Stimulated activated naive CD8-positive, alpha-beta T cell treated with anti-CD3 and anti-CD28 coated beads, Interleukin-15, Interleukin-2, amounts not matched to agents 100 ng/mL and 50 ng/mL, for 24 hours (primary cell): ENCODE measurements at regions not wholly inside any gene's neighbourhood (a gene's known extent, or its start where the extent isn't known, plus 50 kb on each side); places are given as distances from the start of the nearest gene placed in this dataset.

Source experiments
- H3K27ac Mint-ChIP-seq: one replicate; pipeline ENCODE4 v1.8.0; 2021; ENCODE audit warnings: mild to moderate bottlenecking, mixed read lengths
- H3K27me3 Mint-ChIP-seq: one replicate; pipeline ENCODE4 v1.8.0; 2021; ENCODE audit warnings: mixed read lengths
- H3K36me3 Mint-ChIP-seq: one replicate; pipeline ENCODE4 v1.8.0; 2021; ENCODE audit warnings: low read depth, mixed read lengths
- H3K4me1 Mint-ChIP-seq: one replicate; pipeline ENCODE4 v1.8.0; 2021; ENCODE audit warnings: low read depth, mixed read lengths
- H3K4me3 Mint-ChIP-seq: one replicate; pipeline ENCODE4 v1.8.0; 2021; ENCODE audit warnings: mild to moderate bottlenecking, mixed read lengths
- H3K9me3 Mint-ChIP-seq: one replicate; pipeline ENCODE4 v1.8.0; 2021; ENCODE audit warnings: mixed read lengths

DNA sequence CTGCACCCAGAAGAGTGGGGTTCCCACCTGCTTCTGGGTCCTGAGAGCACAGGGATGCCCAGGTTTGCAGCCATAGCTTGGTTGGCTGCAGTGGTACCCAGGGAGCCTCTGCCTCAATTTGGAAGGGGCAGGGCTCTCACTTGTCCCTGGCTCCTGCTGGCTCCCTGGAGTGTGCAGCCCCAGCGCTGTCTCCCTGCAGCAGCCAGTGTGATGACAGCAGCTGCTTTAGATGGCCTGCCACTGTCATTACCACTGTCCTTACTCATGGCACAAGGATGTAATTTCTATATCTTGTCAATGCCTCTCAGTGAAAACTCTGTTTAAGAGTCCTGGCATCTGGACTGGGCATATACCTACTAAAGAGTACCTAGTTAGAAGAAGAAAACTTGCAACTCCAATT lies 250.9 kb downstream of the KIF20B start:
- Mint-ChIP-seq H3K27ac (no peak overlapping the region), H3K4me1 (no peaks in the 10 kb centered on the region), H3K36me3 (no peaks in the 10 kb centered on the region), H3K4me3 (no peak overlapping the region), H3K27me3 (peaks cover 5% of the 10 kb centered on the region), H3K9me3 (peaks cover 4% of the 10 kb centered on the region)

GRCh38 chr10:89952751-89953150 lies 251.4 kb downstream of the KIF20B start:
- Mint-ChIP-seq H3K9me3 (peaks cover 4% of the 10 kb centered on the region), H3K27ac (no peak overlapping the region), H3K4me3 (no peak overlapping the region), H3K36me3 (no peaks in the 10 kb centered on the region), H3K4me1 (no peaks in the 10 kb centered on the region), H3K27me3 (peaks cover 7% of the 10 kb centered on the region)

GRCh38 chr10:89954061-89954460 lies 252.7 kb downstream of the KIF20B start:
- no peaks in the 10 kb centered on the region for H3K36me3 Mint-ChIP-seq
- no peaks in the 10 kb centered on the region for H3K4me1 Mint-ChIP-seq
- H3K27me3 Mint-ChIP-seq = peaks cover 9% of the 10 kb centered on the region
- no peak overlapping the region for H3K4me3 Mint-ChIP-seq
- H3K27ac Mint-ChIP-seq = no peak overlapping the region
- H3K9me3 Mint-ChIP-seq = no peaks in the 10 kb centered on the region

- H3K9me3 Mint-ChIP-seq = no peaks in the 10 kb centered on the region
- no peak overlapping the region for H3K27ac Mint-ChIP-seq
- no peak overlapping the region for H3K4me3 Mint-ChIP-seq
- H3K4me1 Mint-ChIP-seq = no peaks in the 10 kb centered on the region
- H3K27me3 Mint-ChIP-seq = peaks cover 9% of the 10 kb centered on the region
- no peaks in the 10 kb centered on the region for H3K36me3 Mint-ChIP-seq
These were observed 253.6 kb downstream of the KIF20B start for GRCh38 chr10:89954787-89955566.

DNA sequence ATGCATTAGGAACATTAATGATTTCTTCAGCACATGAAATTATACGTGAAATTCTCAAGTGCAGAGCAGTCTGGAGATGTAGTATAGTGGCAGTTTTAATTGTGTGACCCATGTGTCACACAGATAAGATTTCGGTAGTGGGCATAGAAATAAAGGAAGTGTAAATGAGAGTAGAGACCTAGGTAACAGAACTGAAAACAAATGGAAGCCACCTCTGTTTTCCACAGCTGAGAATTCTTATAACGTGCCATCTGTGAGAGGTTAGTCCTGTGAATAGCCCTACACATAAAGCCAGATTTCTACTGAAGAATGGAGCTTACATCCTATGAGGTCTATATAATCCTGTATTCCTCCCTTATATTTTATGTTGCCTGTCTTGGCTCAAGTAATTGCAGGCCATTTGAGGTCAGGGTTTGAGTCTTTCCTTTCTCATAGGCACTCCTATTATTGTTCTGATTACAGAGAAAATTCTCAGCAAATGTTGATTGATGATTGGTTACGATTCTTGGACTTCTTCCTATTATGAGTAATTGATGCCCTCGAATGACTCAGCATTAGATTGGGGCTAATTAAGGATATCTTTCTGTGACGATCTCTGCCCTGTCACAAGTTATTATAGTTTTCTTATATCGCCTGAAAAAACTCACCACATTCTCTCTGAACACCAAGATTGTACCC lies 258.2 kb downstream of the KIF20B start:
- H3K27ac Mint-ChIP-seq = no peak overlapping the region
- H3K36me3 Mint-ChIP-seq = no peaks in the 10 kb centered on the region
- H3K27me3 Mint-ChIP-seq = peaks cover 3% of the 10 kb centered on the region

DNA sequence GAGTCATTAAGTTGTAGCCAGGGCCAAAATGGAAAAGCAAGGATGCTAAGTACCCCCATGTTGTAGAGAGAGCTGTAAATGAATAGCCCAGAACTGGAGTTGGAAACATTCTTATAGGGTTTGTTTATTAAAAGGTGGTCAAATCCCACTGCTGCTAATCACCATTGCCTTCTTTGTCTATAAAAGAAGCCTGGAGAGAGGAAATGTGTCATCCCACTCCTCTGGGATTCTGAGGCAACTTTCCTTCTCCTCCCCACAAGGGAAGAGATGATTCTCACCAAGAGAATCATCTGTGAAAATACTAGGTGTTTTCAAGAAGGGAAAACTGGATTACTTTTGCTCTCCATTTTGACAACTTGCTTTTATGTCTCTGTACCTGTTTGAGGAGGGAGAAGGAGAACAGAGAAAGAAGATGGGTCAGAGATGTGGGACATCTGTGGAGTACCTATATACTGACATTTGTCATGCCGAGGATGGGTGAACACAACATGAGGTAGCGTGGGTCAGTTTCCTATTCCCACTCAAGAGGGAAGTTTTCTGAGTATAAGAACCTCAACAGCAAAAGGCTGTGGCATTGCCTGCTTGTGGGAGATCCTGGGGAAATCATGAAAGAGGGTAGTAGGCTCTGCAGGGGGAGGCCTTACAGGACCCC lies 262.2 kb downstream of the KIF20B start:
- no peaks in the 10 kb centered on the region for H3K9me3 Mint-ChIP-seq
- H3K27me3 Mint-ChIP-seq = peaks cover 4% of the 10 kb centered on the region
- no peaks in the 10 kb centered on the region for H3K4me1 Mint-ChIP-seq
- no peak overlapping the region for H3K4me3 Mint-ChIP-seq
- H3K27ac Mint-ChIP-seq = no peak overlapping the region
- H3K36me3 Mint-ChIP-seq = no peaks in the 10 kb centered on the region

More for the DNA sequence above, 258.2 kb downstream of the KIF20B start:
- no peaks in the 10 kb centered on the region for H3K4me1 Mint-ChIP-seq
- H3K4me3 Mint-ChIP-seq = no peak overlapping the region
- no peaks in the 10 kb centered on the region for H3K9me3 Mint-ChIP-seq

DNA sequence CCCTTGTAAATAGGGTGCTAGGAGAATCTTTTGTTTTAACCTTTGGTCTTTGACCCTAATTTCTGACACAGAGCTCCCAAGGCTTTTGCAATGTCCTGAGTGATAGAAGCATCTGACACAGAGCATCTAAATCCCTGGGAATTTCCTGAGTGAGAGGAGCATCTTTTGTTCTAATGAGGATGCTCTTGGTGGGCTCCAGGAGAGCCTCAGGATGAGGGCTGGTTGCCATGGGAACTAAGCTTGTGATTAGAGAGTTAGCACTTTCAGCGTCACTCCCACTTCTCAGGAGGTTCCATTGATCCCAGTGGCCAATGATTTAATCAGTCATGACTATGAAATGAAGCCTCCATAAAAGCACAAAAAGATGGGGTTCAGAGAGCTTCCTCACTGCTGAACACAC lies 264.8 kb downstream of the KIF20B start:
- Mint-ChIP-seq H3K4me1 (no peaks in the 10 kb centered on the region), H3K36me3 (no peaks in the 10 kb centered on the region), H3K27ac (no peak overlapping the region), H3K9me3 (no peaks in the 10 kb centered on the region), H3K27me3 (peaks cover 4% of the 10 kb centered on the region), H3K4me3 (no peak overlapping the region)

- Mint-ChIP-seq H3K4me1 (no peaks in the 10 kb centered on the region), H3K36me3 (no peaks in the 10 kb centered on the region), H3K9me3 (no peaks in the 10 kb centered on the region), H3K27ac (no peak overlapping the region), H3K27me3 (peaks cover 3% of the 10 kb centered on the region), H3K4me3 (no peak overlapping the region)
These were observed 271.9 kb downstream of the KIF20B start for GRCh38 chr10:89973326-89973725.

- Mint-ChIP-seq H3K36me3 (no peaks in the 10 kb centered on the region), H3K27ac (no peak overlapping the region)
These were observed 273.7 kb downstream of the KIF20B start for GRCh38 chr10:89975071-89975470.

GRCh38 chr10:89975771-89976170 lies 274.4 kb downstream of the KIF20B start:
- Mint-ChIP-seq H3K27me3 (peaks cover 3% of the 10 kb centered on the region), H3K4me1 (no peaks in the 10 kb centered on the region), H3K27ac (no peak overlapping the region), H3K36me3 (no peaks in the 10 kb centered on the region), H3K4me3 (no peak overlapping the region), H3K9me3 (no peaks in the 10 kb centered on the region)

More at GRCh38 chr10:89975071-89975470, 273.7 kb downstream of the KIF20B start:
- H3K4me3 Mint-ChIP-seq = no peak overlapping the region
- no peaks in the 10 kb centered on the region for H3K9me3 Mint-ChIP-seq
- H3K4me1 Mint-ChIP-seq = no peaks in the 10 kb centered on the region
- H3K27me3 Mint-ChIP-seq = peaks cover 3% of the 10 kb centered on the region

DNA sequence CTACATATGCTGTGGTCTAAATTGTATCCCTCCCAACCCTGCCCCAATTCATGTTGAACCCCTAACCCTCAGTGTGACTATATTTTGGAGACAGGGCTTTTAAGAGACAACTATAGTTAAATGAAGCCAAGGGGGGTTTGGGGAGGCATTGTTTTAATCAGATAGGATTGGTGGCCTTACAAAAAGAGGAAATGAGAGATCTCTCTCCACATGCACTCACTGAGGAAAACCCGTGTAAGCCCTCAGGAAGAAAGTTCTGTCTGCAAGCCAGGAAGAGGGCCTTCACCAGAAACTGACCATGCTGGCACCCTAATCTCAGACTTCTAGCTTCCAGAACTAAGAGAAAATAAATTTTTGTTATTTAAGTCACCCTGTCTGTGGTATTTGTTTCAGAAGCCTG lies 276.7 kb downstream of the KIF20B start:
- no peak overlapping the region for H3K27ac Mint-ChIP-seq

DNA sequence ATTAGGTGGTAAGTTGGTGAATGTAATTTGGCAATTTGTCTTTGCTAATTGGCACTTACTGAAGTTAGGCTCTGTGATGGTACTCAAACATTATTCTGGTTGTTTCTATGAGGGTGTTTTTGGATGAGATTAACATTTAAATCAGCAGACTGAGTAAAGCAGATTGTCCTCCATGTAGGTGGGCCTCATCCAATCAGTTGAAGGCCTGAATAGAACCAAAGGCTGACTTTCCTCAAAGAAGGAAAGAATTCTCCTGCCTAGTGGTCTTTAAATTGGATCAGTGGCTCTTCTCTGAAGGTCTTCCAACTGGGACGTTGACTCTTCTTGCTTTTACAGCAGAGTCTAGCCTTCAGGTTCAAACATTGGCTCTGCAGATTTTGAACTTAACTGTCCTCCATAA lies 278.3 kb downstream of the KIF20B start:
- H3K36me3 Mint-ChIP-seq = no peaks in the 10 kb centered on the region
- H3K4me1 Mint-ChIP-seq = no peaks in the 10 kb centered on the region
- no peak overlapping the region for H3K4me3 Mint-ChIP-seq
- H3K9me3 Mint-ChIP-seq = no peaks in the 10 kb centered on the region
- peaks cover 3% of the 10 kb centered on the region for H3K27me3 Mint-ChIP-seq
- no peak overlapping the region for H3K27ac Mint-ChIP-seq

More for the DNA sequence above, 276.7 kb downstream of the KIF20B start:
- Mint-ChIP-seq H3K27me3 (peaks cover 3% of the 10 kb centered on the region), H3K4me1 (no peaks in the 10 kb centered on the region), H3K9me3 (no peaks in the 10 kb centered on the region), H3K36me3 (no peaks in the 10 kb centered on the region), H3K4me3 (no peak overlapping the region)

- Mint-ChIP-seq H3K27ac (no peak overlapping the region), H3K9me3 (no peaks in the 10 kb centered on the region), H3K4me3 (no peak overlapping the region), H3K36me3 (no peaks in the 10 kb centered on the region), H3K4me1 (no peaks in the 10 kb centered on the region), H3K27me3 (peaks cover 3% of the 10 kb centered on the region)
These were observed 278.8 kb downstream of the KIF20B start for GRCh38 chr10:89980166-89980565.

GRCh38 chr10:89981891-89982290 lies 280.5 kb downstream of the KIF20B start:
- H3K9me3 Mint-ChIP-seq = no peaks in the 10 kb centered on the region
- H3K27me3 Mint-ChIP-seq = peaks cover 4% of the 10 kb centered on the region
- H3K36me3 Mint-ChIP-seq = no peaks in the 10 kb centered on the region
- no peaks in the 10 kb centered on the region for H3K4me1 Mint-ChIP-seq
- H3K27ac Mint-ChIP-seq = no peak overlapping the region
- H3K4me3 Mint-ChIP-seq = no peak overlapping the region

GRCh38 chr10:89985446-89985845 lies 284.1 kb downstream of the KIF20B start:
- no peaks in the 10 kb centered on the region for H3K36me3 Mint-ChIP-seq

More at GRCh38 chr10:89985446-89985845, 284.1 kb downstream of the KIF20B start:
- Mint-ChIP-seq H3K4me1 (no peaks in the 10 kb centered on the region), H3K27ac (no peak overlapping the region), H3K9me3 (no peaks in the 10 kb centered on the region), H3K27me3 (peaks cover 4% of the 10 kb centered on the region), H3K4me3 (no peak overlapping the region)
